ENCODE measurements at regions not wholly inside any gene's neighbourhood (a gene's known extent, or its start where the extent isn't known, plus 50 kb on each side); places are given as distances from the start of the nearest gene placed in this dataset.

GRCh38 chr2:5751873-5752482 is 59.8 kb downstream of the SOX11 start:
- ATAC-seq: no peak
- TF ChIP-seq OSR1 (CRISPR knock-in tag; IDR thresholded peaks at IDR 0.05): no peak
- no peak for TF ChIP-seq RARB (CRISPR knock-in tag; IDR thresholded peaks at IDR 0.05)
- no peak for TF ChIP-seq PPARA (CRISPR knock-in tag; IDR thresholded peaks at IDR 0.05; ENCODE audit: borderline replicate concordance)
- no peak for TF ChIP-seq ZNF565 (CRISPR knock-in tag; conservative IDR thresholded peaks at IDR 0.05; ENCODE audit: low read depth)
- TF ChIP-seq, protein P1, sequence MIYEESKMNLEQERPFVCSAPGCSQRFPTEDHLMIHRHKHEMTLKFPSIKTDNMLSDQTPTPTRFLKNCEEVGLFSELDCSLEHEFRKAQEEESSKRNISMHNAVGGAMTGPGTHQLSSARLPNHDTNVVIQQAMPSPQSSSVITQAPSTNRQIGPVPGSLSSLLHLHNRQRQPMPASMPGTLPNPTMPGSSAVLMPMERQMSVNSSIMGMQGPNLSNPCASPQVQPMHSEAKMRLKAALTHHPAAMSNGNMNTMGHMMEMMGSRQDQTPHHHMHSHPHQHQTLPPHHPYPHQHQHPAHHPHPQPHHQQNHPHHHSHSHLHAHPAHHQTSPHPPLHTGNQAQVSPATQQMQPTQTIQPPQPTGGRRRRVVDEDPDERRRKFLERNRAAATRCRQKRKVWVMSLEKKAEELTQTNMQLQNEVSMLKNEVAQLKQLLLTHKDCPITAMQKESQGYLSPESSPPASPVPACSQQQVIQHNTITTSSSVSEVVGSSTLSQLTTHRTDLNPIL (CRISPR knock-in tag; IDR thresholded peaks at IDR 0.05; ENCODE audit: low read depth): no peak
- TF ChIP-seq ZNF70 (CRISPR knock-in tag; IDR thresholded peaks at IDR 0.05): no peak
- TF ChIP-seq ZFP30 (CRISPR knock-in tag; IDR thresholded peaks at IDR 0.05): no peak
- no peak for TF ChIP-seq GLIS3 (CRISPR knock-in tag; IDR thresholded peaks at IDR 0.05)
- no peak for TF ChIP-seq PATZ1 (CRISPR knock-in tag; IDR thresholded peaks at IDR 0.05; ENCODE audit: borderline replicate concordance)
- no peak for TF ChIP-seq ISL1 (CRISPR knock-in tag; IDR thresholded peaks at IDR 0.05)
- no peak for TF ChIP-seq SNAI2 (CRISPR knock-in tag; IDR thresholded peaks at IDR 0.05)
- TF ChIP-seq ARNTL (CRISPR knock-in tag; IDR thresholded peaks at IDR 0.05; ENCODE audit: borderline replicate concordance, low read depth): no peak
- no peak for TF ChIP-seq ESRRG (CRISPR knock-in tag; IDR thresholded peaks at IDR 0.05)
- no peak for TF ChIP-seq BACH2 (CRISPR knock-in tag; IDR thresholded peaks at IDR 0.05; ENCODE audit: borderline replicate concordance)
- TF ChIP-seq, protein P2, sequence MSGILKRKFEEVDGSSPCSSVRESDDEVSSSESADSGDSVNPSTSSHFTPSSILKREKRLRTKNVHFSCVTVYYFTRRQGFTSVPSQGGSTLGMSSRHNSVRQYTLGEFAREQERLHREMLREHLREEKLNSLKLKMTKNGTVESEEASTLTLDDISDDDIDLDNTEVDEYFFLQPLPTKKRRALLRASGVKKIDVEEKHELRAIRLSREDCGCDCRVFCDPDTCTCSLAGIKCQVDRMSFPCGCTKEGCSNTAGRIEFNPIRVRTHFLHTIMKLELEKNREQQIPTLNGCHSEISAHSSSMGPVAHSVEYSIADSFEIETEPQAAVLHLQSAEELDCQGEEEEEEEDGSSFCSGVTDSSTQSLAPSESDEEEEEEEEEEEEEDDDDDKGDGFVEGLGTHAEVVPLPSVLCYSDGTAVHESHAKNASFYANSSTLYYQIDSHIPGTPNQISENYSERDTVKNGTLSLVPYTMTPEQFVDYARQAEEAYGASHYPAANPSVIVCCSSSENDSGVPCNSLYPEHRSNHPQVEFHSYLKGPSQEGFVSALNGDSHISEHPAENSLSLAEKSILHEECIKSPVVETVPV (CRISPR knock-in tag; IDR thresholded peaks at IDR 0.05): no peak
- TF ChIP-seq ZFP3 (CRISPR knock-in tag; IDR thresholded peaks at IDR 0.05): no peak

- TF ChIP-seq ZFP3 (CRISPR knock-in tag; IDR thresholded peaks at IDR 0.05): no peak
- TF ChIP-seq ARNTL (CRISPR knock-in tag; IDR thresholded peaks at IDR 0.05; ENCODE audit: borderline replicate concordance, low read depth): no peak
- TF ChIP-seq BACH2 (CRISPR knock-in tag; IDR thresholded peaks at IDR 0.05; ENCODE audit: borderline replicate concordance): no peak
- TF ChIP-seq GLIS3 (CRISPR knock-in tag; IDR thresholded peaks at IDR 0.05): no peak
- TF ChIP-seq ZNF70 (CRISPR knock-in tag; IDR thresholded peaks at IDR 0.05): no peak
- TF ChIP-seq ISL1 (CRISPR knock-in tag; IDR thresholded peaks at IDR 0.05): no peak
- TF ChIP-seq ZC3H10 (CRISPR knock-in tag; IDR thresholded peaks at IDR 0.05): no peak
- TF ChIP-seq PPARA (CRISPR knock-in tag; IDR thresholded peaks at IDR 0.05; ENCODE audit: borderline replicate concordance): no peak
- TF ChIP-seq TCF4 (CRISPR knock-in tag; IDR thresholded peaks at IDR 0.05; ENCODE audit: borderline replicate concordance): no peak
- TF ChIP-seq PATZ1 (CRISPR knock-in tag; IDR thresholded peaks at IDR 0.05; ENCODE audit: borderline replicate concordance): no peak
- TF ChIP-seq OSR1 (CRISPR knock-in tag; IDR thresholded peaks at IDR 0.05): no peak
- no peak for TF ChIP-seq ZNF565 (CRISPR knock-in tag; conservative IDR thresholded peaks at IDR 0.05; ENCODE audit: low read depth)
- TF ChIP-seq, protein P2 (CRISPR knock-in tag; IDR thresholded peaks at IDR 0.05): no peak
- no peak for TF ChIP-seq RARB (CRISPR knock-in tag; IDR thresholded peaks at IDR 0.05)
- TF ChIP-seq CSDC2 (CRISPR knock-in tag; IDR thresholded peaks at IDR 0.05): no peak
- TF ChIP-seq ZNF8 (CRISPR knock-in tag; IDR thresholded peaks at IDR 0.05): no peak
- TF ChIP-seq ESRRG (CRISPR knock-in tag; IDR thresholded peaks at IDR 0.05): no peak
- no peak for ATAC-seq
Observed at GRCh38 chr2:5756272-5756671, 64.1 kb downstream of the SOX11 start.

DNA sequence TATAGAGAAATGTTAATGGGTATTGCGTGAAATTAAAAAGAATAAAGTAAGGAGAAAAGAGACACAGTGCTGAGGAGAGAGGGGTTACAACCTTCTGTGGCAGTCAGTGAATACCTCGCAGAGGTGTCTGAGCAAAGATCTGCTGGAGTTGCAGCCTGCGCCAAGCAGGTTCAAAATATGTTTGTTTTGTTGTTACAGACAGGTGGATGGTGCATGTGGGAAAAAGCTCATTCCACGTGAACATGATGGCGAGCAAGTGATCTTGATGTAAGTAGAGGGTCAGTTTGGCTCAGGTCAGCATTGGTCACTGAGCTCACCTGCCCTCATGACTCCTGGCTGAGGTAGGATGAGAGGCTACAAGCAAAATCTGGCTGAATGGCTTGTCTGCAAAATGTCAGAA is 66.2 kb downstream of the SOX11 start:
- no peak for ATAC-seq
- TF ChIP-seq ARNTL (CRISPR knock-in tag; IDR thresholded peaks at IDR 0.05; ENCODE audit: borderline replicate concordance, low read depth) (no peak), ESRRG (CRISPR knock-in tag; IDR thresholded peaks at IDR 0.05) (no peak), OSR1 (CRISPR knock-in tag; IDR thresholded peaks at IDR 0.05) (no peak), SNAI2 (CRISPR knock-in tag; IDR thresholded peaks at IDR 0.05) (no peak), POU6F1 (CRISPR knock-in tag; IDR thresholded peaks at IDR 0.05; ENCODE audit: borderline replicate concordance, low read depth) (no peak), ZNF70 (CRISPR knock-in tag; IDR thresholded peaks at IDR 0.05) (no peak), CSDC2 (CRISPR knock-in tag; IDR thresholded peaks at IDR 0.05) (no peak), ZC3H10 (CRISPR knock-in tag; IDR thresholded peaks at IDR 0.05) (no peak), GLIS3 (CRISPR knock-in tag; IDR thresholded peaks at IDR 0.05) (no peak), ZNF565 (CRISPR knock-in tag; conservative IDR thresholded peaks at IDR 0.05; ENCODE audit: low read depth) (no peak), PATZ1 (CRISPR knock-in tag; IDR thresholded peaks at IDR 0.05; ENCODE audit: borderline replicate concordance) (no peak), PPARA (CRISPR knock-in tag; IDR thresholded peaks at IDR 0.05; ENCODE audit: borderline replicate concordance) (no peak), ZNF8 (CRISPR knock-in tag; IDR thresholded peaks at IDR 0.05) (no peak), ZFP30 (CRISPR knock-in tag; IDR thresholded peaks at IDR 0.05) (no peak)

Measured in SK-N-SH treated with all-trans-retinoic acid at 6 μM for 48 hours (cell line).